GM04503 (cell line): ENCODE measurements at regions not wholly inside any gene's neighbourhood (a gene's known extent, or its start where the extent isn't known, plus 50 kb on each side); places are given as distances from the start of the nearest gene placed in this dataset.

ENCODE experiments used
- DNase-seq: peaks from one replicate; pipeline ENCODE4 v3.0.0-alpha.2; 2012; ENCODE audit warnings: low read depth

GRCh38 chr10:91137822-91138221, 82.6 kb upstream of the PCGF5 start:
- no peak for DNase-seq

- DNase-seq = no peak
These were observed 79.4 kb upstream of the PCGF5 start for GRCh38 chr10:91140995-91141549.

- DNase-seq = no peak
These were observed 75.5 kb upstream of the PCGF5 start for GRCh38 chr10:91144961-91145360.

GRCh38 chr10:91146146-91146545, 74.3 kb upstream of the PCGF5 start:
- DNase-seq = no peak

GRCh38 chr10:91149550-91149949, 70.9 kb upstream of the PCGF5 start:
- DNase-seq = no peak

- no peak for DNase-seq
These were observed 69.8 kb upstream of the PCGF5 start for GRCh38 chr10:91150631-91151030.

- no peak for DNase-seq
These were observed 67.0 kb upstream of the PCGF5 start for GRCh38 chr10:91153508-91153907.

- no peak for DNase-seq
These were observed 65.6 kb upstream of the PCGF5 start for GRCh38 chr10:91154842-91155241.

GRCh38 chr10:91156196-91156595, 64.3 kb upstream of the PCGF5 start:
- no peak for DNase-seq

GRCh38 chr10:91159254-91159783, 61.1 kb upstream of the PCGF5 start:
- no peak for DNase-seq

- no peak for DNase-seq
These were observed 58.4 kb upstream of the PCGF5 start for GRCh38 chr10:91162050-91162494.

- DNase-seq = no peak
These were observed 57.8 kb upstream of the PCGF5 start for GRCh38 chr10:91162495-91163268.

GRCh38 chr10:91163269-91163868, 57.1 kb upstream of the PCGF5 start:
- DNase-seq = no peak

GRCh38 chr10:91163869-91164474, 56.5 kb upstream of the PCGF5 start:
- DNase-seq = no peak

GRCh38 chr10:91164520-91165065, 55.9 kb upstream of the PCGF5 start:
- DNase-seq = no peak

GRCh38 chr10:91167406-91167805, 53.1 kb upstream of the PCGF5 start:
- no peak for DNase-seq

GRCh38 chr10:91170418-91170817, 50.0 kb upstream of the PCGF5 start:
- no peak for DNase-seq
